DND-41 (cell line): ENCODE measurements at regions not wholly inside any gene's neighbourhood (a gene's known extent, or its start where the extent isn't known, plus 50 kb on each side); places are given as distances from the start of the nearest gene placed in this dataset.

ENCODE experiments used
- ATAC-seq: fragments of 200-7000 bp; cut with Tn5 transposase; 3 replicates; pipeline ENCODE4 v1.9.1; 2021; ENCODE audit warnings: low read depth; ENCODE audit not compliant: insufficient read depth
- DNase-seq: peaks from one replicate; pipeline ENCODE4 v3.0.0-alpha.2; 2020
- H2AFZ ChIP-seq: 2 replicates; pipeline ENCODE4 v1.6.0; 2012; ENCODE audit warnings: low read depth, low read length
- H3K27ac ChIP-seq: 2 replicates; pipeline ENCODE4 v1.5.1; 2012; ENCODE audit warnings: low read length, inconsistent platforms
- H3K27me3 ChIP-seq: fragments of 200-600 bp; sonication (generic); 2 replicates; pipeline ENCODE4 v1.6.0; 2012; ENCODE audit warnings: low read length, mild to moderate bottlenecking, inconsistent platforms; ENCODE audit not compliant: insufficient read depth, poor library complexity
- H3K36me3 ChIP-seq: 2 replicates; pipeline ENCODE4 v1.5.1; 2012; ENCODE audit warnings: low read length, inconsistent platforms; ENCODE audit not compliant: insufficient read depth
- H3K4me1 ChIP-seq: 2 replicates; pipeline ENCODE4 v1.5.1; 2012; ENCODE audit warnings: mild to moderate bottlenecking, low read length; ENCODE audit not compliant: insufficient read depth
- H3K4me2 ChIP-seq: 2 replicates; pipeline ENCODE4 v1.6.0; 2012; ENCODE audit warnings: mild to moderate bottlenecking, moderate library complexity, low read length, inconsistent platforms; ENCODE audit not compliant: insufficient read depth
- H3K4me3 ChIP-seq, 2 experiments: fragments of 200-600 bp in 1 of 2; shearing (Covaris generic) in 1 of 2; 2 replicates each; pipeline ENCODE4 v1.5.1; 2012 to 2016; ENCODE audit warnings: inconsistent platforms in 2 of 2, low read length in 2 of 2, mild to moderate bottlenecking in 2 of 2, low read depth in 1 of 2, moderate library complexity in 1 of 2
- H3K79me2 ChIP-seq: 2 replicates; pipeline ENCODE4 v1.6.0; 2012; ENCODE audit warnings: low read length, inconsistent platforms; ENCODE audit not compliant: insufficient read depth
- H3K9ac ChIP-seq: 2 replicates; pipeline ENCODE4 v1.6.0; 2012; ENCODE audit warnings: low read depth, mild to moderate bottlenecking, inconsistent platforms, low read length, moderate library complexity
- H3K9me3 ChIP-seq: 2 replicates; pipeline ENCODE4 v1.5.1; 2012; ENCODE audit warnings: low read length, moderate library complexity, mild to moderate bottlenecking, inconsistent platforms; ENCODE audit not compliant: insufficient read depth, severe bottlenecking
- H4K20me1 ChIP-seq: 2 replicates; pipeline ENCODE4 v1.6.0; 2012; ENCODE audit warnings: low read length; ENCODE audit not compliant: insufficient read depth
- EZH2 ChIP-seq: IDR thresholded peaks from 3 replicates; pipeline ENCODE4 v1.6.1; 2012; ENCODE audit warnings: borderline replicate concordance, low read depth, mild to moderate bottlenecking, moderate library complexity, low read length, inconsistent platforms; ENCODE audit not compliant: severe bottlenecking
- TF ChIP-seq, protein P1 (sequence below): IDR thresholded peaks from 2 replicates; pipeline ENCODE4 v1.5.1; 2012; ENCODE audit warnings: borderline replicate concordance, low read length, moderate library complexity, mild to moderate bottlenecking; ENCODE audit not compliant: poor library complexity, severe bottlenecking; ENCODE audit errors: extremely low read depth

- Histone ChIP-seq H3K27ac (no peak overlapping the region), H3K4me3 (no peak overlapping the region), H3K9me3 (no peaks in the 10 kb centered on the region), H3K79me2 (no peaks in the 10 kb centered on the region), H3K4me2 (no peak overlapping the region), H3K4me1 (no peaks in the 10 kb centered on the region), H4K20me1 (no peaks in the 10 kb centered on the region), H3K9ac (no peak overlapping the region), H3K27me3 (peaks cover 7% of the 10 kb centered on the region), H2AFZ (no peak overlapping the region), H3K36me3 (no peaks in the 10 kb centered on the region)
- DNase-seq, result no peak
- ATAC-seq, result no peak
- TF ChIP-seq EZH2, result no peak
- TF ChIP-seq, protein P1, sequence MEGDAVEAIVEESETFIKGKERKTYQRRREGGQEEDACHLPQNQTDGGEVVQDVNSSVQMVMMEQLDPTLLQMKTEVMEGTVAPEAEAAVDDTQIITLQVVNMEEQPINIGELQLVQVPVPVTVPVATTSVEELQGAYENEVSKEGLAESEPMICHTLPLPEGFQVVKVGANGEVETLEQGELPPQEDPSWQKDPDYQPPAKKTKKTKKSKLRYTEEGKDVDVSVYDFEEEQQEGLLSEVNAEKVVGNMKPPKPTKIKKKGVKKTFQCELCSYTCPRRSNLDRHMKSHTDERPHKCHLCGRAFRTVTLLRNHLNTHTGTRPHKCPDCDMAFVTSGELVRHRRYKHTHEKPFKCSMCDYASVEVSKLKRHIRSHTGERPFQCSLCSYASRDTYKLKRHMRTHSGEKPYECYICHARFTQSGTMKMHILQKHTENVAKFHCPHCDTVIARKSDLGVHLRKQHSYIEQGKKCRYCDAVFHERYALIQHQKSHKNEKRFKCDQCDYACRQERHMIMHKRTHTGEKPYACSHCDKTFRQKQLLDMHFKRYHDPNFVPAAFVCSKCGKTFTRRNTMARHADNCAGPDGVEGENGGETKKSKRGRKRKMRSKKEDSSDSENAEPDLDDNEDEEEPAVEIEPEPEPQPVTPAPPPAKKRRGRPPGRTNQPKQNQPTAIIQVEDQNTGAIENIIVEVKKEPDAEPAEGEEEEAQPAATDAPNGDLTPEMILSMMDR, result no peak
These were observed 69.0 kb upstream of the VRK1 start for GRCh38 chr14:96727980-96728717.

DNA sequence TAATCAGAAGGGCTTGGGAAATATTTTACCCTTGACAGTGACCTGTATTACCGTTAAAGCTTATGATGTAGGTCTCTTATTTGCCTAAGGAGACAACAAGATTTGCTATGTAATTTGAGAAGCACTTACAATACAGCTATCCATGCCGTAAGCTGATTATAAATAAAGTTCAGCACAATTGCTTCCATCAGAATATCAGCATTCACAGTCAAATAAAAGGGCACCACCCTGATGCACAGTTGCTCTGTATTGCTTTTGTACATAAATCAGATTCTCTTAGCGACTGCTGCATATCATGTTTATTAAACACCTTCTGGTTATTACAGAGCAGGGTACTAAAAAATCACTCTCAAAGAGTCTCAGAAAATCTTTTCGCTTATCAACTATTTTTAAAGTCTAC, 67.3 kb upstream of the VRK1 start:
- H2AFZ ChIP-seq, result no peak overlapping the region

GRCh38 chr14:96730386-96730785, 66.8 kb upstream of the VRK1 start:
- Histone ChIP-seq H3K36me3 (no peaks in the 10 kb centered on the region), H4K20me1 (no peaks in the 10 kb centered on the region), H3K9ac (no peak overlapping the region), H3K9me3 (no peaks in the 10 kb centered on the region), H3K27ac (no peak overlapping the region), H3K4me2 (no peak overlapping the region), H2AFZ (no peak overlapping the region), H3K4me3 (no peak overlapping the region), H3K4me1 (no peaks in the 10 kb centered on the region), H3K79me2 (no peaks in the 10 kb centered on the region), H3K27me3 (peaks cover 15% of the 10 kb centered on the region)
- TF ChIP-seq EZH2, result no peak
- DNase-seq (no peak), ATAC-seq (no peak)

More for the DNA sequence above, 67.3 kb upstream of the VRK1 start:
- ATAC-seq, result no peak
- Histone ChIP-seq H3K79me2 (no peaks in the 10 kb centered on the region), H3K4me3 (no peak overlapping the region), H3K9ac (no peak overlapping the region), H3K27me3 (peaks cover 15% of the 10 kb centered on the region), H3K9me3 (no peaks in the 10 kb centered on the region), H4K20me1 (no peaks in the 10 kb centered on the region), H3K36me3 (no peaks in the 10 kb centered on the region), H3K4me1 (no peaks in the 10 kb centered on the region), H3K4me2 (no peak overlapping the region), H3K27ac (no peak overlapping the region)
- TF ChIP-seq EZH2, result no peak
- TF ChIP-seq, protein P1, result no peak
- DNase-seq, result no peak

- Histone ChIP-seq H3K4me1 (no peaks in the 10 kb centered on the region), H3K79me2 (no peaks in the 10 kb centered on the region), H3K9me3 (no peaks in the 10 kb centered on the region), H3K4me2 (no peak overlapping the region), H3K9ac (no peak overlapping the region), H3K27me3 (peaks cover 43% of the 10 kb centered on the region), H4K20me1 (no peaks in the 10 kb centered on the region), H3K36me3 (no peaks in the 10 kb centered on the region), H3K4me3 (no peak overlapping the region), H2AFZ (no peak overlapping the region), H3K27ac (no peak overlapping the region)
- no peak for TF ChIP-seq EZH2
- TF ChIP-seq, protein P1, result no peak
- DNase-seq (no peak), ATAC-seq (no peak)
These were observed 63.0 kb upstream of the VRK1 start for GRCh38 chr14:96734076-96734622.
